GM10248 (cell line): ENCODE measurements at regions not wholly inside any gene's neighbourhood (a gene's known extent, or its start where the extent isn't known, plus 50 kb on each side); places are given as distances from the start of the nearest gene placed in this dataset.

Source experiments
- CTCF ChIA-PET: fragments of 300-600 bp; sonication (Branson Sonifier 250); formaldehyde crosslinking; extraction: SDS; loops from one replicate; lab custom pipeline; 2021; ENCODE audit warnings: antibody characterized with exemption; lab: Yijun Ruan, JAX
- POLR2A ChIA-PET: fragments of 350-650 bp; sonication (Branson Sonifier 250); formaldehyde crosslinking; extraction: SDS; loops from one replicate; lab custom pipeline; 2020; ENCODE audit warnings: antibody characterized with exemption; lab: Yijun Ruan, JAX
- DNase-seq: peaks from one replicate; pipeline ENCODE4 v3.0.0; 2012; ENCODE audit errors: extremely low spot score
- CTCF ChIP-seq: IDR thresholded peaks from 2 replicates; pipeline ENCODE4 v1.5.1; 2012; ENCODE audit warnings: mild to moderate bottlenecking, low read depth; ENCODE audit errors: extremely low read depth, missing control alignments, control extremely low read depth

GRCh38 chr12:98402091-98402490, 113.3 kb upstream of the TMPO start:
- DNase-seq = no peak
- POLR2A ChIA-PET = no interaction called here
- CTCF ChIA-PET = no interaction called here
- TF ChIP-seq CTCF = no peak

GRCh38 chr12:98402671-98403070, 112.7 kb upstream of the TMPO start:
- ChIA-PET CTCF (no interaction called here), POLR2A (no interaction called here)
- no peak for TF ChIP-seq CTCF
- DNase-seq = no peak

DNA sequence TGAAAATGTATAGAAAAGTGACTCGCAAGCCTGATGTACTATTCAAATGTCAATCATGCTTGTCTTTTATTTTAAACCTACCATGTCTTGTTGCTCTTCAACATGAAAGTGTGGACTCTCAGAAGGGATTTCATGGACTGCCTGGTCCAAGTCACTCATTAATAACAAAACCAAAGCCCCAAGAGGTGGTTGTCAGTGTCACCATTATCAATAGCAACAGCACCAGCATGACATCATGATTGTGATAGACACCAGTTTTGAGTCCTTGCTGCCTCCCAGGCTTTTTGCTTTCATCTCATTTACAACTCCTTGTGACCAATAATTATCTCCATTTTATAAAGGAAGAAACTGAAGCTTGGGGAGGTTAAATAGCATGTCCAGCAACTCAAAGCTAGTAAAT, 112.0 kb upstream of the TMPO start:
- DNase-seq = no peak
- POLR2A ChIA-PET = no interaction called here
- CTCF ChIA-PET = no interaction called here
- TF ChIP-seq CTCF = no peak

DNA sequence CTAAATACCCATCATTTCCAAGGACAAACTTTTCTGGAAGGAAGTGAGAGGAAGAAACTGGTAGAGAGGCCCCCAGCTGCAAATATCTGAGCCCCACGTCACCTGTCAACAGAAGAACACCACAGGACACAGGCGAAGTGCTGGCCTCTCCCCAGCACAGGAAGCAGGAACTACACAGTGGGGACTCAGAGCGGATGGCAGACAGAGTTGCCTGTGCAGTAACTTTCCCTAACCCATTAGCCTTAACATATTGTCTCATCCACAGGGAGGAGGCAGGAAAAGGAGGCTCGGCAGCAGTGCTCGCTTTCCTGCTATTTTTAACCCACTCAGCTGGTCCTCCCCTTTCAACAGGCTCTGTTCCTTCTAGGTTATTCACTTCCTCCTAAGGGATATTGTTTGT, 111.5 kb upstream of the TMPO start:
- POLR2A ChIA-PET = no interaction called here

DNA sequence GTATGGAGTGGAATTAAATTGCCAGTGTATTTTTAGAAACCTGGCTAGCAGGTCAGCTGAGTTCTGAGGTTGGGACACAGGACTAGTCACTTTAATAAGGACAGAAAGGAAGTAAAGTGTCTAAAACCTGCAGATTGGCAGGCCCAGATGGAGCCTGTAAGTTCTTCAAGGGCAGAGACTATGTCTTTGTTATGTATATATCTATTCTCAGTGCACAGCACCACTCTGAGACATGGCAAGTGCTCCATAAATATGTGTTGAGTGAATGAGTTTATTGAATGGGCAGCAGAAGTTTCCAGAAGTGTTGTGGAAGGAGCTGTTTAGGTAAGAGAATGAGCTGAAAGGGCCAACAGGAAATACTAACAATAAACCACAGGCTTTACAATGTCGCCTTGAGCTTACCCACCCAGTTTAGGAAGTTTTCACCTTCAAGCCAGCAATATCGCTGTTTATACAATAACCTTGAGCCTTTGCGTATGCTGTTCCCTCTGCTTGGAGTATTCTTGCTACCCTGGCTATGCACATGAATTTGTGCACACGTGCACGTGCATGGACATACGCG, 109.5 kb upstream of the TMPO start:
- TF ChIP-seq CTCF = no peak
- DNase-seq = no peak
- POLR2A ChIA-PET = no interaction called here
- CTCF ChIA-PET = interaction anchor here (3.2 kb wide), 1 partner anchor 9 kb away, joined by 14 read pairs; no protein-coding TSS in a partner anchor

More for the DNA sequence above, 111.5 kb upstream of the TMPO start:
- no peak for TF ChIP-seq CTCF
- CTCF ChIA-PET = no interaction called here
- no peak for DNase-seq

GRCh38 chr12:98406378-98406777, 109.0 kb upstream of the TMPO start:
- ChIA-PET POLR2A (no interaction called here), CTCF (interaction anchor here (3.2 kb wide), 1 partner anchor 9 kb away, joined by 14 read pairs; no protein-coding TSS in a partner anchor)
- no peak for DNase-seq
- no peak for TF ChIP-seq CTCF

DNA sequence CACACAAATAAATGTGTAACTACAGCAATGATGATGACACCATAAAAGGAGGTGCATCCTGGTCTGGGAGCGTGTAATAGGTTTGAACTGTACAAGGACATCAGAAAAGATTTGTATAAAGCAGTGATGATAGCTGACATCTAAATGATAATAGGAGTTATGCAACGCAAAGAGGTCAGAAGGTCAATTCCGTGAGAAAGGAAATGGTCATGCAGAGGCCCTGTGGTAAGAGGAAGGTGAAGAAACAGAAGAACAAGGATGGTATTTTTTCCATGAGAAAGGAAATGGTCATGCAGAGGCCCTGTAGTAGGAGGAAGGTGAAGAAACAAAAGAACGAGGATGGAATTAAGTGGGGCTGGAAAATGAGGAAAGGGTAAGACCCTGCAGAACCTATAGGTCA, 106.7 kb upstream of the TMPO start:
- CTCF ChIA-PET = interaction anchor here (3.2 kb wide), 1 partner anchor 11 kb away, joined by 14 read pairs; no protein-coding TSS in a partner anchor
- no peak for TF ChIP-seq CTCF
- POLR2A ChIA-PET = no interaction called here
- DNase-seq = no peak
